GM10248 (cell line): ENCODE measurements at regions not wholly inside any gene's neighbourhood (a gene's known extent, or its start where the extent isn't known, plus 50 kb on each side); places are given as distances from the start of the nearest gene placed in this dataset.

ENCODE experiments used
- CTCF ChIA-PET: fragments of 300-600 bp; sonication (Branson Sonifier 250); formaldehyde crosslinking; extraction: SDS; loops from one replicate; lab custom pipeline; 2021; ENCODE audit warnings: antibody characterized with exemption; lab: Yijun Ruan, JAX
- POLR2A ChIA-PET: fragments of 350-650 bp; sonication (Branson Sonifier 250); formaldehyde crosslinking; extraction: SDS; loops from one replicate; lab custom pipeline; 2020; ENCODE audit warnings: antibody characterized with exemption; lab: Yijun Ruan, JAX
- DNase-seq: peaks from one replicate; pipeline ENCODE4 v3.0.0; 2012; ENCODE audit errors: extremely low spot score
- CTCF ChIP-seq: IDR thresholded peaks from 2 replicates; pipeline ENCODE4 v1.5.1; 2012; ENCODE audit warnings: mild to moderate bottlenecking, low read depth; ENCODE audit errors: extremely low read depth, missing control alignments, control extremely low read depth

- TF ChIP-seq CTCF: no peak
- POLR2A ChIA-PET: no interaction called here
- CTCF ChIA-PET: interaction anchor here (0.8 kb wide), 1 partner anchor 12 kb away, joined by 3 read pairs; no protein-coding TSS in a partner anchor
- no peak for DNase-seq
Measured at GRCh38 chr4:147173322-147173721, 227.7 kb upstream of the TTC29 start.

- no peak for DNase-seq
- CTCF ChIA-PET: interaction anchor here (0.8 to 0.9 kb wide), 2 partner anchors 11 to 13 kb away, joined by 3 read pairs; no protein-coding TSS in a partner anchor
- POLR2A ChIA-PET: no interaction called here
- TF ChIP-seq CTCF: no peak
Measured at GRCh38 chr4:147173797-147174432, 228.3 kb upstream of the TTC29 start.

- POLR2A ChIA-PET: no interaction called here
- DNase-seq: no peak
- no peak for TF ChIP-seq CTCF
- CTCF ChIA-PET: interaction anchor here (0.9 kb wide), 1 partner anchor 12 kb away, joined by 3 read pairs; no protein-coding TSS in a partner anchor
Measured at GRCh38 chr4:147174591-147174990, 228.9 kb upstream of the TTC29 start.

- POLR2A ChIA-PET: no interaction called here
- no peak for DNase-seq
- CTCF ChIA-PET: interaction anchor here (0.8 kb wide), 1 partner anchor 15 kb away, joined by 4 read pairs; no protein-coding TSS in a partner anchor
- no peak for TF ChIP-seq CTCF
Measured at GRCh38 chr4:147175460-147176025, 229.9 kb upstream of the TTC29 start.

- no peak for TF ChIP-seq CTCF
- ChIA-PET POLR2A (no interaction called here), CTCF (no interaction called here)
- DNase-seq: no peak
Measured at GRCh38 chr4:147182041-147182440, 236.4 kb upstream of the TTC29 start.

DNA sequence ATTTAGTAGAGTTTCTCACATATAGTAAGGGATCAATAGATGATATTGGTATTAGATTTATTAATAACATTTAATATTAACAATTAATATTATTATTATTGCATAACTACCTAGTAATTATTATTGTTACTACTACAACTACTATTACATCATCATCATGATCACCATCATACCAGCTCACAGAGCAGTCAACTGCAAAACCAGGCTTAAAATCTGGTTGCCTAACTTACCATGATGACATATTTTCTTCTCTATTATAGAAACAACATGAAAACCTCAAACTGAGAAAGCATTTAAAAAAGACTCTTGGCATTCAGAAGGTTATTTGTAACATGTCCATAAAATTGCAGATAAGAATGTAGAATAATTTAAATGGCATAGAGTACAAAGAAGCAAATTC lies 247.0 kb upstream of the TTC29 start:
- no peak for DNase-seq
- ChIA-PET POLR2A (no interaction called here), CTCF (no interaction called here)
- no peak for TF ChIP-seq CTCF
